IPS-18a (cell line): ENCODE measurements at regions not wholly inside any gene's neighbourhood (a gene's known extent, or its start where the extent isn't known, plus 50 kb on each side); places are given as distances from the start of the nearest gene placed in this dataset.
A peak's percentile ranks its signal among the peaks of the same experiment; 100 is the strongest.
"Not testable (repeated sequence)": the region's sequence is repeated elsewhere in the genome, so short reads cannot be mapped to it uniquely, and the experiment has no call there.

Experiments used
- H3K27ac ChIP-seq: one replicate; pipeline ENCODE4 v1.5.1; 2013; ENCODE audit warnings: low read length
- H3K27me3 ChIP-seq: one replicate; pipeline ENCODE4 v1.6.1; 2013; ENCODE audit warnings: mild to moderate bottlenecking, low read length; ENCODE audit not compliant: control insufficient read depth, insufficient read depth
- H3K36me3 ChIP-seq: one replicate; pipeline ENCODE4 v1.6.1; 2013; ENCODE audit warnings: low read depth, low read length; ENCODE audit not compliant: control insufficient read depth
- H3K4me1 ChIP-seq: one replicate; pipeline ENCODE4 v1.6.1; 2013; ENCODE audit warnings: low read depth, low read length; ENCODE audit not compliant: control insufficient read depth
- H3K4me3 ChIP-seq: one replicate; pipeline ENCODE4 v1.5.1; 2013; ENCODE audit warnings: low read length
- H3K9ac ChIP-seq: one replicate; pipeline ENCODE4 v1.6.1; 2013; ENCODE audit warnings: mild to moderate bottlenecking, low read length, moderate library complexity
- H3K9me3 ChIP-seq: one replicate; pipeline ENCODE4 v1.6.1; 2013; ENCODE audit warnings: low read depth, low read length; ENCODE audit not compliant: control insufficient read depth

GRCh38 chrX:40853004-40853815 is 117.9 kb upstream of the MED14 start:
- H3K4me1 ChIP-seq, result peaks cover 29% of the 10 kb centered on the region

GRCh38 chrX:40853816-40854123 is 118.4 kb upstream of the MED14 start:
- Histone ChIP-seq H3K9ac (peak overlapping the region; percentile 50), H3K27ac (peak overlapping the region; percentile 82), H3K4me1 (peaks cover 29% of the 10 kb centered on the region), H3K9me3 (no peaks in the 10 kb centered on the region), H3K4me3 (peak overlapping the region; percentile 29), H3K36me3 (no peaks in the 10 kb centered on the region), H3K27me3 (no peaks in the 10 kb centered on the region)

More at GRCh38 chrX:40853004-40853815, 117.9 kb upstream of the MED14 start:
- Histone ChIP-seq H3K4me3 (peak overlapping the region; percentile 29), H3K27me3 (no peaks in the 10 kb centered on the region), H3K27ac (peak overlapping the region; percentile 82), H3K36me3 (no peaks in the 10 kb centered on the region), H3K9me3 (no peaks in the 10 kb centered on the region), H3K9ac (peak overlapping the region; percentile 50)

- Histone ChIP-seq H3K4me3 (no peak overlapping the region), H3K9ac (peak overlapping the region; percentile 50), H3K27me3 (no peaks in the 10 kb centered on the region), H3K36me3 (no peaks in the 10 kb centered on the region), H3K9me3 (no peaks in the 10 kb centered on the region), H3K4me1 (peaks cover 29% of the 10 kb centered on the region), H3K27ac (peak overlapping the region; percentile 82)
Observed at GRCh38 chrX:40854242-40854641, 118.9 kb upstream of the MED14 start.

- Histone ChIP-seq H3K27me3 (no peaks in the 10 kb centered on the region), H3K9me3 (no peaks in the 10 kb centered on the region), H3K36me3 (no peaks in the 10 kb centered on the region), H3K9ac (no peak overlapping the region), H3K27ac (peak overlapping the region; percentile 37), H3K4me3 (no peak overlapping the region), H3K4me1 (peaks cover 29% of the 10 kb centered on the region)
Observed at GRCh38 chrX:40855411-40855810, 120.1 kb upstream of the MED14 start.

DNA sequence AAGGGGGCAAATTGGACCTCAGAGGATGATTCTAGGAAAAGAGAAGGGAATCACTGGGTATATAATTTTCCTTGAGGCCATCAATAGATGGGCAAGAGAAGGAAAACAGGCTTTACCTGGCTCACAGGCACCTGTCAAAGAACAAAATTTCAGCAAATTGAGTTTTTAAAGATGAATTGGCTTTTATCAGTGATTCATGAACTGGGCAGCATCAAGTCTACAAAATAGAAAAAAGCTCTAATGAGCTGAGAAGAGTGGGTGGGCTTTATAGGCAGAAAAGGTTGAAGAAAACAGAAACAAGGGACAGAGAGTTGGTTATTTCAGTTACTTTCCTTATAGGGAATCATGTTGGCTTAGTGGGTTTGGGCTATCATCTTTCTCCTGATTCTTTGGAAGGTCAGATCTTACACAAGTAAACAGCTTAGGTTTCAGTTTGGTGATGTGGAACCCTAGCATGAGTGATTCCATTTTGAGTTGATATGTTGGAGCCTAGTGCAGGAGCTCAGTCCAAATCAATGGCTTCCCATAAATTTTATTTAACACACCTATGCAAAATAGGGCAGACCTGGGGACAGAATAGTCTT is 120.7 kb upstream of the MED14 start:
- H3K4me3 ChIP-seq, result no peak overlapping the region
- peaks cover 29% of the 10 kb centered on the region for H3K4me1 ChIP-seq
- H3K9me3 ChIP-seq, result peaks cover 2% of the 10 kb centered on the region
- H3K27me3 ChIP-seq, result no peaks in the 10 kb centered on the region
- H3K27ac ChIP-seq, result no peak overlapping the region
- H3K36me3 ChIP-seq, result no peaks in the 10 kb centered on the region
- no peak overlapping the region for H3K9ac ChIP-seq

DNA sequence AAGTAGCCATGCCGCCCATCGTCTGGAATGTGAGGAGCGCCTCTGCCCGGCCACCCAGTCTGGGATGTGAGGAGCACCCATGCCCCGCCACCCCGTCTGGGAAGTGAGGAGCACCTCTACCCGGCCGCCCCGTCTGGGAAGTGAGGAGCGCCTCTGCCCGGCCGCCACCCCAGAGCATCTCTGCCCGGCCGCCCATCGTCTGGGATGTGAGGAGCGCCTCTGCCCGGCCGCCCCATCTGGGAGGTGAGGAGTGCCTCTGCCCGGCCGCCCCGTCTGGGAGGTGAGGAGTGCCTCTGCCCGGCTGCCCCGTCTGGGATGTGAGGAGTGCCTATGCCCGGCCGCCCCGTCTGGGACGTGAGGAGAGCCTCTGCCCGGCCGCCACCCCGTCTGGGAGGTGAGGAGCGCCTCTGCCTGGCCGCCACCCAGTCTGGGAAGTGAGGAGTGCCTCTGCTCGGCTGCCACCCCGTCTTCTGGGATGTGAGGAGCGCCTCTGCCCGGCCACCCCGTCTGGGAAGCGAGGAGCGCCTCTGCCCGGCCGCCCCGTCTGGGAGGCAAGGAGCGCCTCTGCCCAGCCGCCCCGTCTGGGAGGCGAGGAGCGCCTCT is 126.7 kb upstream of the MED14 start:
- H3K4me3 ChIP-seq, H3K27me3 ChIP-seq: not testable (repeated sequence)
- H3K9me3 ChIP-seq, result peaks cover 16% of the 10 kb centered on the region

GRCh38 chrX:40863260-40863659 is 127.9 kb upstream of the MED14 start:
- peaks cover 16% of the 10 kb centered on the region for H3K9me3 ChIP-seq
- H3K27ac ChIP-seq, H3K4me1 ChIP-seq, H3K36me3 ChIP-seq, H3K4me3 ChIP-seq, H3K27me3 ChIP-seq, H3K9ac ChIP-seq: not testable (repeated sequence)

More for the DNA sequence above, 126.7 kb upstream of the MED14 start:
- not testable (repeated sequence) for H3K9ac ChIP-seq, H3K4me1 ChIP-seq, H3K27ac ChIP-seq, H3K36me3 ChIP-seq

DNA sequence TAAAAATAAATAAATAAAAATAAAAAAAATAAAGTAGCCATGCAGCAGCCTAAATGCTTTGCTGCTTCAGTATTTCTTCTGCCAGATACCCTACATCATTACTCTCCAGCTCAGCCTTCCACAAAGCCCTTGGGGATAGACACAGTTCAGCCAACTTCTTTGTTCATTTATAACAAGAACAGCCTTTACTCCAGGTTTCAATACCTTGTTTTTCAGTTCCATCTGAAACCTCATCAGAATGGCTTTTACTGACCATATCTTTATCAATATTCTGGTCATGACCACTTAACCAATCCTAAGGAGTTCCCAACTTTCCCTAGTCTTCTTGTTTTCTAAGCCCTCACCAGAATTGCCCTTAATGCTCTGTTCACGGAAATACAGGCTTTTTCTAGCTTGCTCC is 128.3 kb upstream of the MED14 start:
- Histone ChIP-seq H3K27ac (no peak overlapping the region), H3K27me3 (no peaks in the 10 kb centered on the region), H3K9me3 (peaks cover 16% of the 10 kb centered on the region), H3K9ac (no peak overlapping the region), H3K4me3 (no peak overlapping the region), H3K4me1 (no peaks in the 10 kb centered on the region), H3K36me3 (no peaks in the 10 kb centered on the region)

GRCh38 chrX:40864972-40865371 is 129.6 kb upstream of the MED14 start:
- Histone ChIP-seq H3K4me1 (no peaks in the 10 kb centered on the region), H3K27me3 (no peaks in the 10 kb centered on the region), H3K9me3 (peaks cover 16% of the 10 kb centered on the region), H3K27ac (no peak overlapping the region), H3K9ac (no peak overlapping the region), H3K4me3 (no peak overlapping the region), H3K36me3 (no peaks in the 10 kb centered on the region)

DNA sequence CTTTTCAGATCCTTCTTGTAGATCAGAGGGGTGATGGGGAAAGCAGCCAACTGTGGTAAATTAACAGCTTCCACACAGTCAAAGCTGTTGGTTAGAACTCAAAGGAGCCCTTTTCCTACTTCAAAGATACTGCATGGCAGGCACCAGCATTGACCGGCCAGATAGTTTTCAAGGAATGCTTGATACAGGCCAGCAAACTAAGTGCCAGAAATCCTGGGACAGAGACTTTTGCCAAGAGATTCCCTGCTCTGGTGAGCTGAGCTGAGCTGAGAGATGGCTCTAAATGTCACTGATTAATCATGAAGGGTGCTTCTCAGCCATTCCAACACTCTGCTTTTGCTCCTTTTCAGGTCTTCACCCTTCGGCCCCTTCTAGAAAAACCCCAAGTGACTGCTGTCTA is 131.6 kb upstream of the MED14 start:
- H3K9me3 ChIP-seq, result peaks cover 5% of the 10 kb centered on the region
- no peaks in the 10 kb centered on the region for H3K27me3 ChIP-seq
- no peaks in the 10 kb centered on the region for H3K36me3 ChIP-seq
- H3K27ac ChIP-seq, result no peak overlapping the region
- no peak overlapping the region for H3K9ac ChIP-seq
- peaks cover 6% of the 10 kb centered on the region for H3K4me1 ChIP-seq
- H3K4me3 ChIP-seq, result no peak overlapping the region

DNA sequence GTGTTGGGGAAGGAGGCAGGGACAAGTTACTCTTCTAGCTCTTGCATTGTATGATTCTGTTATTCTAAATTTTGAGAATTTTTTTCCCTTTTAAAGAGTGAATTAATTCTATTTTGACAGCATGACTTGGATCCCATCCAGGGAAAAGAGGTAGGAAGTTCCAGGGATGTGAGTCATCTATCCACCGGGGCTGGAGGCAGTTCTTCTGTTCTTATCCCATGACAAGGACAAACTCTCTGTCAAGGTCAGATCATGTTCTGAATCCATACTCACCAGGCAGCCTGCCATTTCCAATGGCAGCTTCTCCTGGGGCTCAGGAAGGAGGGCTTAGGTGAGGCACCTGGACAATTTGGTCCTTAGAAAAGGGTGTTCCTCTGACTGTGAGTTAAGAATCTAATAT is 132.0 kb upstream of the MED14 start:
- Histone ChIP-seq H3K9me3 (peaks cover 5% of the 10 kb centered on the region), H3K4me3 (no peak overlapping the region), H3K27me3 (no peaks in the 10 kb centered on the region), H3K4me1 (peaks cover 8% of the 10 kb centered on the region), H3K27ac (no peak overlapping the region), H3K9ac (no peak overlapping the region), H3K36me3 (no peaks in the 10 kb centered on the region)

DNA sequence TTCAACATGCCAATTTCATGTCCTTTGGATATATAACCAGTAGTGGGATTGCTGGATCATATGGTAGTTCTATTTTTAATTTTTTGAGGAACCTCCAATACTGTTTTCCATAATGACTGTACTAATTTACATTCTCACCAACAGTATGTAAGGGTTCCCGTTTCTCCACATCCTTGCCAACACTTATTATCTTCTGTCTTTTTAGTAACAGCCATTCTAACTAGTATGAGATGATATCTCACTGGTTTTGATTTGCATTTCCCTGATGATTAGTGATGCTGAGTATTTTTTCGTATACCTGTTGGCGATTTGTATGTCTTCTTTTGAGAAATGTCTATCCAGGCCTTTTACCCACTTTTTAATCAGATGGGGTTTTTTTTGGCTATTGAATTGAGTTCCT is 133.5 kb upstream of the MED14 start:
- H3K27me3 ChIP-seq, result no peaks in the 10 kb centered on the region

More for the DNA sequence above, 133.5 kb upstream of the MED14 start:
- peaks cover 8% of the 10 kb centered on the region for H3K4me1 ChIP-seq
- H3K27ac ChIP-seq, result no peak overlapping the region
- peaks cover 2% of the 10 kb centered on the region for H3K9me3 ChIP-seq
- no peak overlapping the region for H3K9ac ChIP-seq
- no peak overlapping the region for H3K4me3 ChIP-seq
- H3K36me3 ChIP-seq, result no peaks in the 10 kb centered on the region
